SU-DHL-6 (cell line): ENCODE measurements at regions not wholly inside any gene's neighbourhood (a gene's known extent, or its start where the extent isn't known, plus 50 kb on each side); places are given as distances from the start of the nearest gene placed in this dataset.

Experiments
- H2AFZ ChIP-seq: fragments of 200-600 bp; sonication (generic); 2 replicates; pipeline ENCODE4 v1.6.1; 2014; ENCODE audit warnings: low read depth, mild to moderate bottlenecking, moderate library complexity, mixed read lengths, antibody characterized with exemption, low read length; ENCODE audit not compliant: severe bottlenecking
- H3F3A ChIP-seq: fragments of 200-600 bp; shearing (Covaris generic); 2 replicates; pipeline ENCODE4 v1.6.0; 2016; ENCODE audit warnings: antibody characterized with exemption, mild to moderate bottlenecking; ENCODE audit not compliant: insufficient read depth
- H3K27ac ChIP-seq: fragments of 200-600 bp; sonication (generic); 2 replicates; pipeline ENCODE4 v1.5.1; 2016; ENCODE audit warnings: low read depth, mild to moderate bottlenecking, low read length, moderate library complexity, mixed read lengths
- H3K27me3 ChIP-seq: fragments of 200-600 bp; sonication (generic), shearing (Covaris generic); 2 replicates; pipeline ENCODE4 v1.6.0; 2014; ENCODE audit warnings: mild to moderate bottlenecking, low read length
- H3K36me3 ChIP-seq: fragments of 200-600 bp; sonication (generic); 2 replicates; pipeline ENCODE4 v1.6.1; 2014; ENCODE audit warnings: mild to moderate bottlenecking, low read length, mixed read lengths
- H3K4me2 ChIP-seq: fragments of 300-600, 200-600 bp; shearing (Covaris generic), sonication (generic); 2 replicates; pipeline ENCODE4 v1.6.0; 2014; ENCODE audit warnings: low read length, low read depth, mild to moderate bottlenecking; ENCODE audit not compliant: poor library complexity, severe bottlenecking
- H3K4me3 ChIP-seq: fragments of 200-600 bp; sonication (generic); 2 replicates; pipeline ENCODE4 v1.5.1; 2014; ENCODE audit warnings: antibody characterized with exemption, low read length, mild to moderate bottlenecking, mixed read lengths; ENCODE audit not compliant: insufficient read depth, poor library complexity, severe bottlenecking
- H3K79me2 ChIP-seq: fragments of 200-600 bp; sonication (generic); 2 replicates; pipeline ENCODE4 v1.6.1; 2014; ENCODE audit warnings: mild to moderate bottlenecking, low read length, moderate library complexity; ENCODE audit not compliant: insufficient read depth
- H3K9ac ChIP-seq: fragments of 200-600 bp; sonication (generic); 2 replicates; pipeline ENCODE4 v1.7.0; 2014; ENCODE audit warnings: mild to moderate bottlenecking, low read length
- H3K9me2 ChIP-seq: fragments of 200-600 bp; sonication (generic); replicated peaks from 2 replicates; pipeline ENCODE4 v1.6.1; 2014; ENCODE audit warnings: low read length; ENCODE audit not compliant: insufficient read depth
- H3K9me3 ChIP-seq: fragments of 200-600 bp; sonication (generic); 2 replicates; pipeline ENCODE4 v1.6.1; 2014; ENCODE audit warnings: low read length, mixed read lengths; ENCODE audit not compliant: insufficient read depth
- H4K20me1 ChIP-seq: fragments of 200-600 bp; sonication (generic); 2 replicates; pipeline ENCODE4 v1.6.1; 2014; ENCODE audit warnings: low read depth, mild to moderate bottlenecking, antibody characterized with exemption, low read length, moderate library complexity, mixed read lengths
- CTCF ChIP-seq: fragments of 200-600 bp; sonication (generic); IDR thresholded peaks from one replicate; pipeline ENCODE4 v1.5.1; 2017; ENCODE audit warnings: antibody characterized with exemption, mild to moderate bottlenecking, low read length, moderate library complexity; ENCODE audit not compliant: insufficient read depth, poor library complexity, severe bottlenecking
- EZH2phosphoT487 ChIP-seq: fragments of 200-600 bp; sonication (generic), shearing (Covaris generic); conservative IDR thresholded peaks from 2 replicates; pipeline ENCODE4 v1.6.1; 2018; ENCODE audit warnings: mild to moderate bottlenecking, antibody characterized with exemption, low read length, moderate library complexity, mixed read lengths

GRCh38 chr2:145007093-145007959, 487.4 kb upstream of the ZEB2 start:
- Histone ChIP-seq H3K4me3 (no peak overlapping the region), H3K27ac (no peak overlapping the region), H4K20me1 (no peaks in the 10 kb centered on the region), H3K9ac (no peak overlapping the region), H3K9me3 (no peaks in the 10 kb centered on the region), H3K4me2 (no peak overlapping the region), H2AFZ (no peak overlapping the region), H3F3A (no peaks in the 10 kb centered on the region), H3K27me3 (no peaks in the 10 kb centered on the region), H3K36me3 (no peaks in the 10 kb centered on the region), H3K9me2 (no peaks in the 10 kb centered on the region), H3K79me2 (no peaks in the 10 kb centered on the region)
- TF ChIP-seq EZH2phosphoT487 (no peak), CTCF (no peak)

DNA sequence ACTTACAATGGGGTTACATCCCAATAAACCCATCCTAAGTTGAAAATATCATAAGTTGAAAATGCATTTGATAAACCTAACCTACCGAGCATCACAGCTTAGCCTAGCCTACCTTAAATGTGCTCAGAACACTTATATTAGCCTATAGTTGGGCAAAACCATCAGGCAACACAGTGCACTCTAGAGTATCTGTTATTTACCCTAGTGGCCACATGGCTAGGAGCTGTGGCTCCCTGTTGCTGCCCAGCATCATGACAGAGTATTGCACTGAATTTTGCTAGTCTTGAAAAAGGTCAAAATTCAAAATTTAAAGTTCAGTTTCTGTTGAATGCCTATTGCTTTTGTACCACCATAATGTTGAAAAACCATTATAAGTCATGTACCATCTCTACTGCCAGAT, 482.7 kb upstream of the ZEB2 start:
- H3K9me3 ChIP-seq: no peaks in the 10 kb centered on the region
- no peak overlapping the region for H3K4me3 ChIP-seq
- TF ChIP-seq CTCF: no peak
- no peak for TF ChIP-seq EZH2phosphoT487
- H3K9ac ChIP-seq: no peak overlapping the region
- H4K20me1 ChIP-seq: no peaks in the 10 kb centered on the region
- H3K36me3 ChIP-seq: no peaks in the 10 kb centered on the region
- H3K9me2 ChIP-seq: no peaks in the 10 kb centered on the region
- H3K27me3 ChIP-seq: no peaks in the 10 kb centered on the region
- H3K4me2 ChIP-seq: no peak overlapping the region
- H3K27ac ChIP-seq: no peak overlapping the region
- H3F3A ChIP-seq: no peaks in the 10 kb centered on the region
- H3K79me2 ChIP-seq: no peaks in the 10 kb centered on the region
- H2AFZ ChIP-seq: no peak overlapping the region

- Histone ChIP-seq H4K20me1 (no peaks in the 10 kb centered on the region), H3K79me2 (no peaks in the 10 kb centered on the region), H3F3A (no peaks in the 10 kb centered on the region), H3K27ac (no peak overlapping the region), H3K9me3 (no peaks in the 10 kb centered on the region), H3K27me3 (no peaks in the 10 kb centered on the region), H3K36me3 (no peaks in the 10 kb centered on the region), H3K9me2 (no peaks in the 10 kb centered on the region), H2AFZ (no peak overlapping the region), H3K4me3 (no peak overlapping the region), H3K4me2 (no peak overlapping the region), H3K9ac (no peak overlapping the region)
- TF ChIP-seq CTCF: no peak
- no peak for TF ChIP-seq EZH2phosphoT487
These were observed 480.5 kb upstream of the ZEB2 start for GRCh38 chr2:145000376-145000775.
